HL-60 (cell line): ENCODE measurements at regions not wholly inside any gene's neighbourhood (a gene's known extent, or its start where the extent isn't known, plus 50 kb on each side); places are given as distances from the start of the nearest gene placed in this dataset.

Source experiments
- DNase-seq, 2 experiments: peaks; one replicate each; pipeline ENCODE4 v3.0.0-alpha.2; 2010 to 2020; ENCODE audit warnings: low read depth in 1 of 2, low spot score in 1 of 2
- H3K27ac ChIP-seq: fragments of 250-450 bp; sonication (Bioruptor Pico); replicated peaks from 2 replicates; pipeline ENCODE4 v1.5.1; 2020; ENCODE audit warnings: mild to moderate bottlenecking, moderate library complexity
- H3K27me3 ChIP-seq: fragments of 250-450 bp; sonication (Bioruptor Pico); 2 replicates; pipeline ENCODE4 v1.5.1; 2021; ENCODE audit warnings: mild to moderate bottlenecking, moderate library complexity; ENCODE audit not compliant: insufficient read depth, poor library complexity, severe bottlenecking
- H3K4me3 ChIP-seq: replicated peaks from 2 replicates; pipeline ENCODE4 v1.5.1; 2011; ENCODE audit warnings: mild to moderate bottlenecking, control low read depth, low read length; ENCODE audit not compliant: insufficient read depth
- CTCF ChIP-seq: IDR thresholded peaks from one replicate; pipeline ENCODE4 v1.5.1; 2011; ENCODE audit warnings: low read length, control low read depth, inconsistent platforms; ENCODE audit not compliant: insufficient read depth
- GABPA ChIP-seq: IDR thresholded peaks from 2 replicates; pipeline ENCODE4 v1.6.1; 2012; ENCODE audit warnings: low read depth
- POLR2AphosphoS5 ChIP-seq: IDR thresholded peaks from 2 replicates; pipeline ENCODE4 v1.6.1; 2012; ENCODE audit warnings: low read depth
- REST ChIP-seq: IDR thresholded peaks from 2 replicates; pipeline ENCODE4 v1.6.1; 2012; ENCODE audit warnings: low read depth; ENCODE audit not compliant: insufficient replicate concordance
- SPI1 ChIP-seq: IDR thresholded peaks from 2 replicates; pipeline ENCODE4 v1.6.1; 2012; ENCODE audit warnings: low read depth, mild to moderate bottlenecking, borderline replicate concordance

GRCh38 chr4:144590020-144590419 is 55.9 kb upstream of the HHIP start:
- Histone ChIP-seq H3K4me3 (no peak overlapping the region), H3K27me3 (no peaks in the 10 kb centered on the region), H3K27ac (no peak overlapping the region)
- DNase-seq, result no peak
- TF ChIP-seq GABPA (no peak), CTCF (no peak), REST (no peak), SPI1 (no peak), POLR2AphosphoS5 (no peak)

- TF ChIP-seq POLR2AphosphoS5, result no peak
- no peak for TF ChIP-seq REST
- no peak for TF ChIP-seq SPI1
- TF ChIP-seq GABPA, result no peak
- no peak for TF ChIP-seq CTCF
- no peak for DNase-seq
- H3K27ac ChIP-seq, result no peak overlapping the region
- H3K27me3 ChIP-seq, result no peaks in the 10 kb centered on the region
- no peak overlapping the region for H3K4me3 ChIP-seq
These were observed 54.6 kb upstream of the HHIP start for GRCh38 chr4:144591401-144591800.

- DNase-seq, result no peak
- H3K4me3 ChIP-seq, result no peak overlapping the region
- H3K27ac ChIP-seq, result no peak overlapping the region
- H3K27me3 ChIP-seq, result no peaks in the 10 kb centered on the region
- no peak for TF ChIP-seq CTCF
- no peak for TF ChIP-seq REST
- TF ChIP-seq POLR2AphosphoS5, result no peak
- TF ChIP-seq GABPA, result no peak
- TF ChIP-seq SPI1, result no peak
These were observed 53.7 kb upstream of the HHIP start for GRCh38 chr4:144592264-144592663.
